SK-N-SH (cell line): ENCODE measurements at regions not wholly inside any gene's neighbourhood (a gene's known extent, or its start where the extent isn't known, plus 50 kb on each side); places are given as distances from the start of the nearest gene placed in this dataset.
"Not testable (repeated sequence)": the region's sequence is repeated elsewhere in the genome, so short reads cannot be mapped to it uniquely, and the experiment has no call there.

Source experiments
- EP300 ChIP-seq, 2 experiments: IDR thresholded peaks; 2 replicates each; pipeline versions ENCODE4 v1.4.0 to v1.6.1; 2012; ENCODE audit warnings: borderline replicate concordance in 1 of 2, low read depth in 1 of 2, low read length in 1 of 2
- EZH2phosphoT487 ChIP-seq: fragments of 200-600 bp; sonication (generic); IDR thresholded peaks from 2 replicates; pipeline ENCODE4 v1.6.1; 2017; ENCODE audit warnings: low read depth, mixed run types, mild to moderate bottlenecking, antibody characterized with exemption, moderate library complexity, borderline replicate concordance
- FOXM1 ChIP-seq: IDR thresholded peaks from 2 replicates; pipeline ENCODE4 v1.4.0; 2012; ENCODE audit warnings: low read depth, mild to moderate bottlenecking
- MEF2A ChIP-seq: IDR thresholded peaks from 2 replicates; pipeline ENCODE4 v1.4.0; 2012; ENCODE audit warnings: low read depth, borderline replicate concordance
- POLR2AphosphoS5 ChIP-seq: IDR thresholded peaks from 2 replicates; pipeline ENCODE4 v1.6.1; 2012; ENCODE audit warnings: low read depth, low read length
- RAD21 ChIP-seq: IDR thresholded peaks from 2 replicates; pipeline ENCODE4 v1.6.1; 2012; ENCODE audit warnings: mild to moderate bottlenecking, low read length
- SMC3 ChIP-seq: IDR thresholded peaks from 2 replicates; pipeline ENCODE4 v1.6.1; 2012; ENCODE audit warnings: low read depth, low read length, improper control_type of control experiment
- TAF1 ChIP-seq: IDR thresholded peaks from 2 replicates; pipeline ENCODE4 v1.6.1; 2012; ENCODE audit warnings: low read depth, mild to moderate bottlenecking, low read length, moderate library complexity, borderline replicate concordance
- TF ChIP-seq, protein P1 (sequence below): IDR thresholded peaks from 2 replicates; pipeline ENCODE4 v1.6.1; 2012; ENCODE audit warnings: mild to moderate bottlenecking, low read depth, low read length, moderate library complexity
- TF ChIP-seq, protein P2 (sequence below): fragments of 200-600 bp; sonication (generic); IDR thresholded peaks from 2 replicates; pipeline ENCODE4 v1.6.1; 2017; ENCODE audit warnings: antibody characterized with exemption, mild to moderate bottlenecking, moderate library complexity
- TF ChIP-seq, protein P3 (sequence below): fragments of 150-350 bp; IDR thresholded peaks from 2 replicates; pipeline ENCODE4 v1.6.1; 2017; ENCODE audit warnings: antibody characterized with exemption, low read length, low read depth, borderline replicate concordance
- TF ChIP-seq, protein P4 (sequence below): IDR thresholded peaks from 2 replicates; pipeline ENCODE4 v1.4.0; 2012; ENCODE audit warnings: low read depth
- TF ChIP-seq, protein P5 (sequence below): IDR thresholded peaks from 2 replicates; pipeline ENCODE4; 2012
- TF ChIP-seq, protein P6 (sequence below): fragments of 150-350 bp; IDR thresholded peaks from 2 replicates; pipeline ENCODE4 v1.6.1; 2016; ENCODE audit warnings: mild to moderate bottlenecking, low read depth, low read length

DNA sequence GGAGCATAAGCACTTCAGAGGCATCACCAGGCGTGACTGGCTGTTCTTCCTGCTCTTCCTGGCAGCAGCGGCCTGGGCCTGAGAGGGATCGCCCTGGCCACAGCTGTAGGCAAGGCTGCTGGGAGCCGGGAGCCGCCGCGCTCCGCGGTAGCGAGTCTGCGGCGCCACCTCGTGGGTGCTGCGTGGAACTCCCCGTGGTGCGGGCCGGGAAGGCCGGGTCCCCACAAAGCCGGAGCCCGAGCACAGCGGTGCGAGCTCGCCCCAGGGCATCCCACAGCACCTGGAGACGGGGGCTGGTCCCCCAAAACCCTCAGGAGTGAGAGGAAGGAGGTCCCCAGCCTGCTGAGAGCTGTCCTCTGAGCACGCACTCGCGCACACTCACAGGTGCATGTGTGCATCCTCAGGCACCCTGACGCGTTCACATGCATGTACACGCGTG lies 1546.5 kb downstream of the RPIA start:
- TF ChIP-seq, protein P1, sequence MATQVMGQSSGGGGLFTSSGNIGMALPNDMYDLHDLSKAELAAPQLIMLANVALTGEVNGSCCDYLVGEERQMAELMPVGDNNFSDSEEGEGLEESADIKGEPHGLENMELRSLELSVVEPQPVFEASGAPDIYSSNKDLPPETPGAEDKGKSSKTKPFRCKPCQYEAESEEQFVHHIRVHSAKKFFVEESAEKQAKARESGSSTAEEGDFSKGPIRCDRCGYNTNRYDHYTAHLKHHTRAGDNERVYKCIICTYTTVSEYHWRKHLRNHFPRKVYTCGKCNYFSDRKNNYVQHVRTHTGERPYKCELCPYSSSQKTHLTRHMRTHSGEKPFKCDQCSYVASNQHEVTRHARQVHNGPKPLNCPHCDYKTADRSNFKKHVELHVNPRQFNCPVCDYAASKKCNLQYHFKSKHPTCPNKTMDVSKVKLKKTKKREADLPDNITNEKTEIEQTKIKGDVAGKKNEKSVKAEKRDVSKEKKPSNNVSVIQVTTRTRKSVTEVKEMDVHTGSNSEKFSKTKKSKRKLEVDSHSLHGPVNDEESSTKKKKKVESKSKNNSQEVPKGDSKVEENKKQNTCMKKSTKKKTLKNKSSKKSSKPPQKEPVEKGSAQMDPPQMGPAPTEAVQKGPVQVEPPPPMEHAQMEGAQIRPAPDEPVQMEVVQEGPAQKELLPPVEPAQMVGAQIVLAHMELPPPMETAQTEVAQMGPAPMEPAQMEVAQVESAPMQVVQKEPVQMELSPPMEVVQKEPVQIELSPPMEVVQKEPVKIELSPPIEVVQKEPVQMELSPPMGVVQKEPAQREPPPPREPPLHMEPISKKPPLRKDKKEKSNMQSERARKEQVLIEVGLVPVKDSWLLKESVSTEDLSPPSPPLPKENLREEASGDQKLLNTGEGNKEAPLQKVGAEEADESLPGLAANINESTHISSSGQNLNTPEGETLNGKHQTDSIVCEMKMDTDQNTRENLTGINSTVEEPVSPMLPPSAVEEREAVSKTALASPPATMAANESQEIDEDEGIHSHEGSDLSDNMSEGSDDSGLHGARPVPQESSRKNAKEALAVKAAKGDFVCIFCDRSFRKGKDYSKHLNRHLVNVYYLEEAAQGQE = not testable (repeated sequence)
- not testable (repeated sequence) for TF ChIP-seq POLR2AphosphoS5; EP300 (IDR thresholded peaks at IDR 0.05; ENCODE audit: borderline replicate concordance in 1 of 2, low read depth in 1 of 2, low read length in 1 of 2); MEF2A; EZH2phosphoT487; TAF1; FOXM1
- TF ChIP-seq, protein P2, sequence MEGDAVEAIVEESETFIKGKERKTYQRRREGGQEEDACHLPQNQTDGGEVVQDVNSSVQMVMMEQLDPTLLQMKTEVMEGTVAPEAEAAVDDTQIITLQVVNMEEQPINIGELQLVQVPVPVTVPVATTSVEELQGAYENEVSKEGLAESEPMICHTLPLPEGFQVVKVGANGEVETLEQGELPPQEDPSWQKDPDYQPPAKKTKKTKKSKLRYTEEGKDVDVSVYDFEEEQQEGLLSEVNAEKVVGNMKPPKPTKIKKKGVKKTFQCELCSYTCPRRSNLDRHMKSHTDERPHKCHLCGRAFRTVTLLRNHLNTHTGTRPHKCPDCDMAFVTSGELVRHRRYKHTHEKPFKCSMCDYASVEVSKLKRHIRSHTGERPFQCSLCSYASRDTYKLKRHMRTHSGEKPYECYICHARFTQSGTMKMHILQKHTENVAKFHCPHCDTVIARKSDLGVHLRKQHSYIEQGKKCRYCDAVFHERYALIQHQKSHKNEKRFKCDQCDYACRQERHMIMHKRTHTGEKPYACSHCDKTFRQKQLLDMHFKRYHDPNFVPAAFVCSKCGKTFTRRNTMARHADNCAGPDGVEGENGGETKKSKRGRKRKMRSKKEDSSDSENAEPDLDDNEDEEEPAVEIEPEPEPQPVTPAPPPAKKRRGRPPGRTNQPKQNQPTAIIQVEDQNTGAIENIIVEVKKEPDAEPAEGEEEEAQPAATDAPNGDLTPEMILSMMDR = peak; percentile 36
- TF ChIP-seq, protein P3, sequence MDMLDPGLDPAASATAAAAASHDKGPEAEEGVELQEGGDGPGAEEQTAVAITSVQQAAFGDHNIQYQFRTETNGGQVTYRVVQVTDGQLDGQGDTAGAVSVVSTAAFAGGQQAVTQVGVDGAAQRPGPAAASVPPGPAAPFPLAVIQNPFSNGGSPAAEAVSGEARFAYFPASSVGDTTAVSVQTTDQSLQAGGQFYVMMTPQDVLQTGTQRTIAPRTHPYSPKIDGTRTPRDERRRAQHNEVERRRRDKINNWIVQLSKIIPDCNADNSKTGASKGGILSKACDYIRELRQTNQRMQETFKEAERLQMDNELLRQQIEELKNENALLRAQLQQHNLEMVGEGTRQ = not testable (repeated sequence)
- TF ChIP-seq SMC3 = peak; percentile 28; the same call in 1 of the 2 replicates
- TF ChIP-seq, protein P4, sequence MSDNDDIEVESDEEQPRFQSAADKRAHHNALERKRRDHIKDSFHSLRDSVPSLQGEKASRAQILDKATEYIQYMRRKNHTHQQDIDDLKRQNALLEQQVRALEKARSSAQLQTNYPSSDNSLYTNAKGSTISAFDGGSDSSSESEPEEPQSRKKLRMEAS = not testable (repeated sequence)
- TF ChIP-seq RAD21 = peak; percentile 47
- TF ChIP-seq, protein P5, sequence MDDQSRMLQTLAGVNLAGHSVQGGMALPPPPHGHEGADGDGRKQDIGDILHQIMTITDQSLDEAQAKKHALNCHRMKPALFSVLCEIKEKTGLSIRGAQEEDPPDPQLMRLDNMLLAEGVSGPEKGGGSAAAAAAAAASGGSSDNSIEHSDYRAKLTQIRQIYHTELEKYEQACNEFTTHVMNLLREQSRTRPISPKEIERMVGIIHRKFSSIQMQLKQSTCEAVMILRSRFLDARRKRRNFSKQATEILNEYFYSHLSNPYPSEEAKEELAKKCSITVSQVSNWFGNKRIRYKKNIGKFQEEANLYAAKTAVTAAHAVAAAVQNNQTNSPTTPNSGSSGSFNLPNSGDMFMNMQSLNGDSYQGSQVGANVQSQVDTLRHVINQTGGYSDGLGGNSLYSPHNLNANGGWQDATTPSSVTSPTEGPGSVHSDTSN = not testable (repeated sequence)
- TF ChIP-seq, protein P6, sequence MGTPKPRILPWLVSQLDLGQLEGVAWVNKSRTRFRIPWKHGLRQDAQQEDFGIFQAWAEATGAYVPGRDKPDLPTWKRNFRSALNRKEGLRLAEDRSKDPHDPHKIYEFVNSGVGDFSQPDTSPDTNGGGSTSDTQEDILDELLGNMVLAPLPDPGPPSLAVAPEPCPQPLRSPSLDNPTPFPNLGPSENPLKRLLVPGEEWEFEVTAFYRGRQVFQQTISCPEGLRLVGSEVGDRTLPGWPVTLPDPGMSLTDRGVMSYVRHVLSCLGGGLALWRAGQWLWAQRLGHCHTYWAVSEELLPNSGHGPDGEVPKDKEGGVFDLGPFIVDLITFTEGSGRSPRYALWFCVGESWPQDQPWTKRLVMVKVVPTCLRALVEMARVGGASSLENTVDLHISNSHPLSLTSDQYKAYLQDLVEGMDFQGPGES = not testable (repeated sequence)
